A549 (cell line): ENCODE measurements at regions not wholly inside any gene's neighbourhood (a gene's known extent, or its start where the extent isn't known, plus 50 kb on each side); places are given as distances from the start of the nearest gene placed in this dataset.
"Not testable (repeated sequence)": the region's sequence is repeated elsewhere in the genome, so short reads cannot be mapped to it uniquely, and the experiment has no call there.

Experiments
- BHLHE40 ChIP-seq: IDR thresholded peaks from 2 replicates; pipeline ENCODE4 v1.6.1; 2012; ENCODE audit warnings: low read depth, low read length, inconsistent platforms
- CBX8 ChIP-seq: fragments of 200-600 bp; sonication (generic); IDR thresholded peaks from 2 replicates; pipeline ENCODE4 v1.6.1; 2016
- EP300 ChIP-seq, 2 experiments: fragments of >200 bp; sonication (Bioruptor Twin); formaldehyde crosslinking; IDR thresholded peaks; 2 replicates in 1 of 2; 3 replicates in 1 of 2; pipeline ENCODE4 v1.6.1; 2016 to 2017
- HMGXB4 ChIP-seq: fragments of 250-450 bp; sonication (Bioruptor Pico); IDR thresholded peaks from 2 replicates; pipeline ENCODE4 v1.5.0; 2021; ENCODE audit warnings: mild to moderate bottlenecking, moderate library complexity, borderline replicate concordance
- JUN ChIP-seq, 2 experiments: fragments of >200 bp; sonication (Bioruptor Twin); formaldehyde crosslinking; IDR thresholded peaks; 2 replicates in 1 of 2; 3 replicates in 1 of 2; pipeline ENCODE4 v1.6.1; 2016 to 2017
- KDM1A ChIP-seq: fragments of 200-600 bp; sonication (generic); IDR thresholded peaks from 2 replicates; pipeline ENCODE4 v1.6.1; 2016; ENCODE audit warnings: low read depth, mild to moderate bottlenecking
- MAZ ChIP-seq: fragments of 150-350 bp; IDR thresholded peaks from 2 replicates; pipeline ENCODE4 v1.6.1; 2014; ENCODE audit warnings: antibody characterized with exemption, low read depth, low read length, borderline replicate concordance
- SREBF2 ChIP-seq: fragments of 450-650 bp; IDR thresholded peaks from 2 replicates; pipeline ENCODE4 v1.6.1; 2014; ENCODE audit warnings: mild to moderate bottlenecking, moderate library complexity
- USF2 ChIP-seq: fragments of 450-650 bp; IDR thresholded peaks from 2 replicates; pipeline ENCODE4 v1.6.1; 2014; ENCODE audit warnings: antibody characterized with exemption
- TF ChIP-seq, protein P1 (sequence below): fragments of >200 bp; sonication (Bioruptor Twin); formaldehyde crosslinking; IDR thresholded peaks from 3 replicates; pipeline ENCODE4 v1.5.1; 2016
- TF ChIP-seq, protein P2 (sequence below): IDR thresholded peaks from 2 replicates; pipeline ENCODE4 v1.6.1; 2012
- TF ChIP-seq, protein P3 (sequence below): fragments of 200-600 bp; sonication (generic); IDR thresholded peaks from 2 replicates; pipeline ENCODE4 v1.6.1; 2016; ENCODE audit warnings: antibody characterized with exemption, mild to moderate bottlenecking, moderate library complexity

GRCh38 chr2:72073373-72073772 is 74.3 kb downstream of the CYP26B1 start:
- TF ChIP-seq USF2; CBX8; EP300 (IDR thresholded peaks at IDR 0.05); JUN (IDR thresholded peaks at IDR 0.05); KDM1A; BHLHE40; MAZ; SREBF2; HMGXB4 (CRISPR knock-in tag): not testable (repeated sequence)
- TF ChIP-seq, protein P1, sequence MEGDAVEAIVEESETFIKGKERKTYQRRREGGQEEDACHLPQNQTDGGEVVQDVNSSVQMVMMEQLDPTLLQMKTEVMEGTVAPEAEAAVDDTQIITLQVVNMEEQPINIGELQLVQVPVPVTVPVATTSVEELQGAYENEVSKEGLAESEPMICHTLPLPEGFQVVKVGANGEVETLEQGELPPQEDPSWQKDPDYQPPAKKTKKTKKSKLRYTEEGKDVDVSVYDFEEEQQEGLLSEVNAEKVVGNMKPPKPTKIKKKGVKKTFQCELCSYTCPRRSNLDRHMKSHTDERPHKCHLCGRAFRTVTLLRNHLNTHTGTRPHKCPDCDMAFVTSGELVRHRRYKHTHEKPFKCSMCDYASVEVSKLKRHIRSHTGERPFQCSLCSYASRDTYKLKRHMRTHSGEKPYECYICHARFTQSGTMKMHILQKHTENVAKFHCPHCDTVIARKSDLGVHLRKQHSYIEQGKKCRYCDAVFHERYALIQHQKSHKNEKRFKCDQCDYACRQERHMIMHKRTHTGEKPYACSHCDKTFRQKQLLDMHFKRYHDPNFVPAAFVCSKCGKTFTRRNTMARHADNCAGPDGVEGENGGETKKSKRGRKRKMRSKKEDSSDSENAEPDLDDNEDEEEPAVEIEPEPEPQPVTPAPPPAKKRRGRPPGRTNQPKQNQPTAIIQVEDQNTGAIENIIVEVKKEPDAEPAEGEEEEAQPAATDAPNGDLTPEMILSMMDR = not testable (repeated sequence)
- TF ChIP-seq, protein P2, sequence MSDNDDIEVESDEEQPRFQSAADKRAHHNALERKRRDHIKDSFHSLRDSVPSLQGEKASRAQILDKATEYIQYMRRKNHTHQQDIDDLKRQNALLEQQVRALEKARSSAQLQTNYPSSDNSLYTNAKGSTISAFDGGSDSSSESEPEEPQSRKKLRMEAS = not testable (repeated sequence)
- TF ChIP-seq, protein P3, sequence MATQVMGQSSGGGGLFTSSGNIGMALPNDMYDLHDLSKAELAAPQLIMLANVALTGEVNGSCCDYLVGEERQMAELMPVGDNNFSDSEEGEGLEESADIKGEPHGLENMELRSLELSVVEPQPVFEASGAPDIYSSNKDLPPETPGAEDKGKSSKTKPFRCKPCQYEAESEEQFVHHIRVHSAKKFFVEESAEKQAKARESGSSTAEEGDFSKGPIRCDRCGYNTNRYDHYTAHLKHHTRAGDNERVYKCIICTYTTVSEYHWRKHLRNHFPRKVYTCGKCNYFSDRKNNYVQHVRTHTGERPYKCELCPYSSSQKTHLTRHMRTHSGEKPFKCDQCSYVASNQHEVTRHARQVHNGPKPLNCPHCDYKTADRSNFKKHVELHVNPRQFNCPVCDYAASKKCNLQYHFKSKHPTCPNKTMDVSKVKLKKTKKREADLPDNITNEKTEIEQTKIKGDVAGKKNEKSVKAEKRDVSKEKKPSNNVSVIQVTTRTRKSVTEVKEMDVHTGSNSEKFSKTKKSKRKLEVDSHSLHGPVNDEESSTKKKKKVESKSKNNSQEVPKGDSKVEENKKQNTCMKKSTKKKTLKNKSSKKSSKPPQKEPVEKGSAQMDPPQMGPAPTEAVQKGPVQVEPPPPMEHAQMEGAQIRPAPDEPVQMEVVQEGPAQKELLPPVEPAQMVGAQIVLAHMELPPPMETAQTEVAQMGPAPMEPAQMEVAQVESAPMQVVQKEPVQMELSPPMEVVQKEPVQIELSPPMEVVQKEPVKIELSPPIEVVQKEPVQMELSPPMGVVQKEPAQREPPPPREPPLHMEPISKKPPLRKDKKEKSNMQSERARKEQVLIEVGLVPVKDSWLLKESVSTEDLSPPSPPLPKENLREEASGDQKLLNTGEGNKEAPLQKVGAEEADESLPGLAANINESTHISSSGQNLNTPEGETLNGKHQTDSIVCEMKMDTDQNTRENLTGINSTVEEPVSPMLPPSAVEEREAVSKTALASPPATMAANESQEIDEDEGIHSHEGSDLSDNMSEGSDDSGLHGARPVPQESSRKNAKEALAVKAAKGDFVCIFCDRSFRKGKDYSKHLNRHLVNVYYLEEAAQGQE = not testable (repeated sequence)
